Stimulated activated CD4-positive, alpha-beta T cell treated with anti-CD3 and anti-CD28 coated beads, Interleukin-4, amount 100 ng/mL, for 48 hours (primary cell): ENCODE measurements at regions not wholly inside any gene's neighbourhood (a gene's known extent, or its start where the extent isn't known, plus 50 kb on each side); places are given as distances from the start of the nearest gene placed in this dataset.
"Not testable (repeated sequence)": the region's sequence is repeated elsewhere in the genome, so short reads cannot be mapped to it uniquely, and the experiment has no call there.

Source experiments
- DNase-seq, 2 donors: peaks; one replicate each; pipeline ENCODE4 v3.0.0-alpha.2; 2020; ENCODE audit warnings: low read depth in 2 of 2

- DNase-seq, result no peak
These were observed 362.2 kb downstream of the SMARCA1 start for GRCh38 chrX:129161108-129161507.

GRCh38 chrX:129158505-129158904, 364.8 kb downstream of the SMARCA1 start:
- DNase-seq, result no peak

- DNase-seq, result no peak
These were observed 377.4 kb downstream of the SMARCA1 start for GRCh38 chrX:129145840-129146272.

- DNase-seq, result no peak
These were observed 377.9 kb downstream of the SMARCA1 start for GRCh38 chrX:129145385-129145784.

GRCh38 chrX:129144172-129145038, 378.9 kb downstream of the SMARCA1 start:
- no peak for DNase-seq

GRCh38 chrX:129139837-129140598, 383.3 kb downstream of the SMARCA1 start:
- DNase-seq, result no peak

GRCh38 chrX:129125122-129125914, 398.0 kb downstream of the SMARCA1 start:
- DNase-seq, result no peak

- no peak for DNase-seq
These were observed 399.5 kb downstream of the SMARCA1 start for GRCh38 chrX:129123795-129124194.

- no peak for DNase-seq
These were observed 406.4 kb downstream of the SMARCA1 start for GRCh38 chrX:129116676-129117470.

- DNase-seq, result no peak
These were observed 407.4 kb downstream of the SMARCA1 start for GRCh38 chrX:129115935-129116334.

GRCh38 chrX:129115104-129115503, 408.2 kb downstream of the SMARCA1 start:
- DNase-seq, result peak in 1 of 2 donors; percentile 0

- no peak for DNase-seq
These were observed 412.1 kb downstream of the SMARCA1 start for GRCh38 chrX:129111081-129111798.

- no peak for DNase-seq
These were observed 414.4 kb downstream of the SMARCA1 start for GRCh38 chrX:129108936-129109335.

GRCh38 chrX:129099207-129099606, 424.1 kb downstream of the SMARCA1 start:
- no peak for DNase-seq

GRCh38 chrX:129097668-129098067, 425.6 kb downstream of the SMARCA1 start:
- DNase-seq, result no peak

- no peak for DNase-seq
These were observed 429.6 kb downstream of the SMARCA1 start for GRCh38 chrX:129093706-129094105.

- no peak for DNase-seq
These were observed 430.5 kb downstream of the SMARCA1 start for GRCh38 chrX:129092757-129093156.

- no peak for DNase-seq
These were observed 431.0 kb downstream of the SMARCA1 start for GRCh38 chrX:129092242-129092641.

GRCh38 chrX:129091097-129091496, 432.2 kb downstream of the SMARCA1 start:
- no peak for DNase-seq

- DNase-seq, result no peak
These were observed 436.5 kb downstream of the SMARCA1 start for GRCh38 chrX:129086802-129087201.

- DNase-seq, result not testable (repeated sequence)
These were observed 439.0 kb downstream of the SMARCA1 start for GRCh38 chrX:129084291-129084690.
